Glomerular visceral epithelial cell (primary cell): ENCODE measurements at regions not wholly inside any gene's neighbourhood (a gene's known extent, or its start where the extent isn't known, plus 50 kb on each side); places are given as distances from the start of the nearest gene placed in this dataset.
"Not testable (repeated sequence)": the region's sequence is repeated elsewhere in the genome, so short reads cannot be mapped to it uniquely, and the experiment has no call there.

ENCODE experiments used
- DNase-seq: peaks from one replicate; pipeline ENCODE4 v3.0.0-alpha.2; 2016; ENCODE audit errors: extremely low spot score

DNA sequence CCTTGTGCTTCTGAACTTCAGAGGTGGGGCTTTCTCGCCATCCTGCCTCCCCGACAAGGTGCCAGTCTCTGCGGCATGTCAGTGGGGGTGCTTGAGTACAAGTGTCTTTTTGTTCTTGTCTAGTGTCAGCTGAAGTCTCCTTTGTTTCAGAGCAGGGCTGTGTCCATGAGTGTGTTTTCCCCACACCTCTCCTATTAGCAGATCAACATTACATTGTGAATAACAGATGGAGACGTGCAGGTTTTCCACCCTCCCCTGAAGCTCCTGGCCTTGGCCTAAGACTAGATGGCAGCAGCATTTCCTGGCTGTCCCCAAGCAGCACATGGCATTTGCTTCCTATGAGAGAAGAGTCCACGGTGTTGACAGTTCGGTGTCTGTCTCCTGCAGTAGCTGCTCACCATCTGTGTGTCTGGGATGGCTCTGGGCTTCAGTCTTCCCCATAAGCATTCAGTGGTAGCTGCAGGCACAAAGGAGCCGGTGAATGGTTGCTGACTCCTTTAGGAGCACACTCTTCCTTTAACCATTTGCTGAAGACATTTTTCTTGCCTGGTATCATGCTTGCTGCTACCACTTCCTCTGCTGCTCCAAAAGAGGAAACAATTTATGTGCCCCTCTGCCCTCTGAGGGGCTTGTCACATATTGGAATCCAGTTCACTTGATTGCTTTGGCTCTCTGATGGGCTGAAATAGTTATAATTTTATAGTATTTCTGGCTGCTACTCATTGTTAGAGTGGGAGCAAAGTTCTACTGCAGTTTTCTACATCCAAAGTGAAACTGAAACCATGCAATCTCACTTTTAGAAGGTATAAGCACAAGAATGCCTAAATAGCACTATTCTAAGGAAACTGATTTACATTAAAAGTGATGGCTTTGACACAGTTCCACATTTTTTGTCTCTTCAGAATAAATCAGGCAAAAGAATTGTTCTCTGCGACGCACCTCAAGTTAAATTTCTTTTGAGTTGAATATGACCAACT is 913.0 kb downstream of the C6orf118 start:
- DNase-seq: no peak

DNA sequence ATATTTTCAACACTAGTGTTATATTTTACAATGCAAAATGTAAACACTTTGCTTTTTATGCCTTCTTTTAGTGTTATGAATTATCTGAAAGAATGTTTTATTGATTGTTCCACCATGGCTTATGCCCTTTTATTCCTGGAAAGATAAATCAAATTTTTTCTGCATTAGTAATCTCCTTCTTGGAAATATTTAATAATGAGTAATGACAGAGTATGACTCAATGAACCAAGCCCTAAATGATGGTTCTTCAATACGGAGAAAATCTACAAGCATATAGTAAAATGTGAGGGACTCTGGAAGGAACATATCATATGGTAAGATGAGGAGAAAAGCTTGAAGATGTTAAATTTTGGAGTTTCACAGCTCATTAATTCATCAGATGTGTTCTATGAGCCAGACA is 929.6 kb downstream of the C6orf118 start:
- DNase-seq: no peak

DNA sequence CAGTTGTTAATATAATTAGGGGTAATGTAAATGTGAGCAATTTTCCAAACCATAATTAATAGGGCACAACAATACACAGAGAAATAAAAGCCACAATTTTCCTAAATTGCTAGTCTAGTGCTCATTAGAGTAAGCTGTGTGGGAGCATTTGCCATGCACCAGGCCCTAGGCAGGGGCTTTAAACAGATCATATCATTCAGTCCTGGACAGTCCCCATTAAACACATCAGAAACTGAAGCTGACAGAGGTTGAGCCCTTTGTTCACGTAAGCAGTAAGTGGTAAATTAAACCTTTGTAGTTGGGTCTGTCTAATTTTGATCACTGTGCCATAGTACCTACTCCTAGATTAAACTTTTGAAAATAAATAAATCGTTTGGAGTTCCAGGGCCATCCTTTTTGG is 931.1 kb downstream of the C6orf118 start:
- no peak for DNase-seq

DNA sequence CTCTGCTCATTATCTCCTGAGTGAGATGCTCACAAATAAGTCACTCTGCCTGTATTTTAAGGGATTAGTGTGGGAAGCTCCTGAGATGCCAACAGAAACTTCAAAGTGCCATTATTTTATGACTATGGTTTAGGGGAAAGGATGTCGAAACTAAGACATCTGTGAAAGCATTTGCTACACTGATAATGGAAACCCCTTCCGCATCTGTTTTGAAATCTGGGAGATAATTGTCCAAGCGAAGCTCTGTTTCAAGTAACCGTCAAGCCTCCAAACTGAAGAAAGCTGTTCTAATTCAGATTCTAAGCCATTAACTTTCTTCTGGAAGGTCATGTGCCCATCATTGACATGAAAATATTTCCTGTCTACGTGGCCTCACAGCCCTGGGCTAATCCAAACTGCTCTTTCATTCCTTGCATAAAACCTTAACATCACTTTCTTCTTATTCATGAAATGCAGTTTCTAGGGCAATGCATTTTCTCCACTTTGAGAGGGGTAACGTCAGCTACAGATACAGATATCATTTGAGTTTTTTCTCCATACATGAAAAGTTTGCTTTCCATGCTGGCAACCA is 932.0 kb downstream of the C6orf118 start:
- DNase-seq: no peak

DNA sequence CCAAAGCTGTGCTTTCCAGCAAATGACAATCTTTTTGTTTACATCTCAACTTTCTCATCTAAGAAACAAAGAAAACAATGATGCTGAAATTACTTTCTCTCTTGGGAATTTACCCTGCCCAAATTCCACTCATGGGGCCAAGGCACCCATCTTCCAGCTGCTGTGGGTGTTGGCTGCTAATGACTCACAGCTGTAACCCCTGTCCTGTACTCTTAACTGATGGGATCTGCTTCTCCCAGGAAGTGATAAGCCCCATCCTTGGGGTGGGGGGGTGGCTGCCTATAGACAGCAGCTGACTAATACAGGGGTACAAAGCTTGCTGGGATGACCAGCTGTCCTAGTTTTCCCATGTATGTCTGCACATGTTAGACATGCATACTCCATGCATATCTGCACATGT is 938.6 kb downstream of the C6orf118 start:
- DNase-seq: no peak

DNA sequence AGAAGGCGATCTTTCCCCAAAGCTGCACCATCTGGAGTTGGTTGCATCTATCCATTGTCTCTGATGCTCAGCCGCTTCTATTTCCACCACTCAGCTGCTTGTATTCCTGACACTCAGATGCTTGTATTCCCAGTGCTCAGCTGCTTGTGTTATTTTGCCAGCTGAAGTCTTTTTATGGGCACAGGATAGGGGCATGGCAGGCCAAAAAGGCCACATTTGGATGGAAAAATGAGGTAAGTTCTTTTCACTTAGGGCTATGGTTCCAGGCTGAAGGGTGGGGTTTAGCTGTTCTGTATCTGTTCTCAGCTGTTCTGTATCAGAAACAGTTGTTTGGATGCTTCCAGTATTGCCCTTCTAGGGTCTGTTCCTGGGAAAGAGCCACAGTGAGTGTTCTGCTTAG is 944.9 kb downstream of the QKI start:
- DNase-seq: no peak

DNA sequence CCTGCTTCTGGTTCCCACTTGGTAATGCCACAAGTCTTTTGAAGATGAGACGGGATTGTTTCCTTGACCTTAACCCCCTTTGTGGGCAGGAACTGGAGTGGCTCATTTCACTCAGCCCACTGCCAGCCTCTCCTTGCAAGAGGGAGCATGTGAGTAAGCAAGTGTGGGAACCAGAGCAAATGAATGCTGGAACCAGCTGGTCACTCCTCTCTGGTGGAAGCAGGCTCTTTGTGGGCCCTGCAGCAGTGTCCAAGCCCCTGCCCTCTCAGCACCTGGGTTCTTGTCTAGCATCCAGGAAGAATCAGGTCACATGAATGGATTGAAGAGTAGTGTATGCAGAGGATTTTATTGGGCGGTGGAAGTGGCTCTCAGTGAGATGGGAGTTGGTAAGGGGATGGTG is 944.5 kb downstream of the QKI start:
- DNase-seq: no peak

DNA sequence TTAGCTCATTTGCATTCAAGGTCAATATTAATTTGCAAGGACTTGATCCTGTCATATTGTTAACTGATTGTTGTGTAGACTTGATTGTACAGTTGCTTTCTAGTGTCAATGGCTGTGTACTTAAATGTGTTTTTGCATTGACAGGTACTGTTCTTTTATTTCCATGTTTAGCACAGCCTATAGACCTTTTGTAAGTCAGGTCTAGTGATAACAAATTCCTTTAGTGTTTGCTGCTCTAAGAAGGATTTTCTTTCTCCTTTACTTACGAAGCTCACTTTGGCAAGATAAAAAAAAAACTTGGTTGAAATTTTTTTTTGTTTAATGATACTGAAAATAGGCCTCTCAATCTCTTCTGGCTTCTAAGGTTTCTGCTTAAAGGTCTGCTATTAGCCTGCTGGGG is 942.3 kb downstream of the QKI start:
- DNase-seq: no peak

DNA sequence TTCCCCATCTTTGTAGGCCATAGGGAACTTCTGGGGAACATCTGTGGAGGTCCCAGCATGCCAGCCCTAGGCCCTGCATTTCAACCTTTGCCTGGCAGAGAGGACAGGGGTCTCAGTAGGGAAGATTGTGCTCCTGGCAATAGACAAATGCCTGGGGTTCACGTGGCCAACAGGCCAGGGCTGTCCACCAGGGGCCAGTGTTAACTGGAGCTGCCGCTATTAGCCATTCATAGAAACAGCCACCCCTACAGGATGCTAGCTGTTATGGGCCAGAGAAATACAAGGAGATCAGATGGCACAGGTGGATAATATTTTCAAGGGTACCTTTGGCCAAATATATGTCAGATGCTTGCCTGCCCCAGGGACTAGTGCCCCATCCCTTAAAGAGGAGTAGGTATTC is 932.9 kb downstream of the QKI start:
- DNase-seq: no peak

DNA sequence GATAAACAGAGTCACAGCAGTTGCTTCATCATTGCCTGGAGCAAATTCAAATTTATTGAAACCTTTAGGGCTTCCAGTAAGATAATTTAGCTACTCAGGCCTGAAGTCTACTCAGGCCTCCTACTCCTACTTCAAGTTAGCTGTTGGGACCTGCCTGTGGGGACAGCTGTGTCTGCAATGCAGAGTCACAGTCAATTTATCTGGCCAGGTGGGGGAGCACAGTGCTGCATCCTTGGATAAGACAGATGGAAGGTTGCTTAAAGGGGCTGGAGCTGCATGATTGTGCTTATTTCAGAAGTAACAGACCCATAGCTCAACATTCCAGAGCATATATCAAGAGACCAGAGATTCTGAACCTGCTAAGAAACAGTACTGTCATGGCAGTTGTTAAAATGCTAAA is 932.1 kb downstream of the QKI start:
- no peak for DNase-seq

DNA sequence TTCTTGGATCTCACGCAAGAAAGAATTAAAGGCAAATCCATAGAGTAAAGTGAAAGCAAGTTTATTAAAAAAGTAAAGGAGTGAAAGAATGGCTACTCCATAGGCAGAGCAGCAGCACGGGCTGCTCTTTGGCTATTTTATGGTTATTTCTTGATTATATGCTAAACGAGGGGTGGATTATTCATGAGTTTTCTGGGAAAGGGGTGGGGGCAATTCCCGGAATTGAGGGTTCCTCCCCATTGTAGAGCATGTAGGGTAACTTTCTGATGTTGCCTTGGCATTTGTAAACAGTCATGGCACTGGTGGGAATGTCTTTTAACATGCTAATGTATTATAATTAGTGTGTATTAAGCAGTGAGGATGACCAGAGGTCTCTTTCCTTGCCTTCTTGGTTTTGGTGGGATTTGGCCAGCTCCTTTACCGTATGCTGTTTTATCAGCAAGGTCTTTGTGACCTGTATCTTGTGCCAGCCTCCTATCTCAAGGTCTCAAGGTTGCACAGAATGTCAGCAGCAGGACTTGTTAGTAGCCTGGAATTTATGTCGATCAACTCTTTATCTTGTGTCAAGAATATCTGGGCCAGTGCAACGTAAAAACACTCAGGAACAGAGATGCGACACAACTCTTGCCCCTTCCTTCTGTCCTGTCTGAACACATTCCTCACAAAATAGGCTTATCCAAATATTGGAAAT is 931.4 kb downstream of the QKI start:
- no peak for DNase-seq

DNA sequence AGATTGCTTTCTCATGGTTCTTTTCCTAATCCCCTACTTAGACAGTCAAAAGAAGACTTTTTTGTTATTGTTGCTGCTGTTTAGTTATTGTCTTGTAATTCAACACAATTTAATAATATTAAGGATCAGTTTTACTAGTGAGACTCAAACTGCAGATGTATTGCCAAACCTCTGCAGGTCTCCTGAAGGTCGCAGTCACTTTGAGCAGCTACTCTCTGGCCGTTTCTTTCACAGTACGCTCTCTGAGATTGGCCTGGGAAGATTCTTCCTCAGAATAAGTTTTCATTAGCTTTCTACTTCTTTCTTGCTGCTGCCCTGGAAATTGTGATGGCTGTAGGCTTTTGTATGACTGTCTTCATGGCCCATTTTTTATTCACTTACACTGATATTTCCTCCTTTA is 930.8 kb downstream of the QKI start:
- DNase-seq: no peak

DNA sequence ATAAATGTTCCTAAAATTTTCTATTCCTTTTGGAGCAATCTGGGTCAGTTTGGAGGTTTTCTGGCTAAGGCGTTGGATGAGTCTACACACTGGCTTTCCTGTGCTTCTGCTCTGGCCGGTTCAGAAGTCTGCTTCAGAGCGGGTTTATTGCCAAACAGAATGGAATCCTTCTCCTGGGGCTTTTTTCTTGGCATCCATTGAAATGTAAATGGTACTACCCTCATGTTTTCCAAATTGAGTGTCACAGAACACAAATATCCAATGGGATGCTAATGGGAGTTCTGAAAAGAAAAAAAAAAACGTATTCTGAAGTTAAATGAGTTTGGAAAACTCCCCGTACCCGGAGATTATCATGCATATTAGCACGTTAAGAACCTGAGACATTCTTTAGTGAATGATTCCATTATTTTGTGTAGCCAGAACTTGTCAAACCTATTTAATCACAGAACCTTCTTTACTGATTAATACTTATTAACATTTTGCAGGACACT is 930.3 kb downstream of the QKI start:
- no peak for DNase-seq

DNA sequence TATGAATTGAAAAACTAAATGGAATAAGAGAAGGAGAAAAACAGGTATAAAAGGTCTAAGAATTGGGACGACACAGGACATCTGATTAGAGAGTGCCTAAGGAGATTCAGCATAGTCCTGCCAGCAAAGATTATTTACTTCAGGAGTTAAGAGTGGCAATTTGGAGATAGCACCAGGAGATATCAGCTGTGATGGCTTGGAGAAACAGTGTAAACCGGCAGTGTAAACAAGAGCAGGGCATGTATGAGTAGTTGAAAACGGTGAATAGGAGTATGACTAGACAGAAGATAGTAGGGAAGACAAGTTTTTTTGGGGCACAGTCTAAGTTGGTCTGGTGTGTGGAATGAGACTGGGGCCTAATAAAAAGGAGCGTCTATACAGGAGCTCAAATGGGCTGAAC is 924.9 kb downstream of the QKI start:
- DNase-seq: not testable (repeated sequence)

DNA sequence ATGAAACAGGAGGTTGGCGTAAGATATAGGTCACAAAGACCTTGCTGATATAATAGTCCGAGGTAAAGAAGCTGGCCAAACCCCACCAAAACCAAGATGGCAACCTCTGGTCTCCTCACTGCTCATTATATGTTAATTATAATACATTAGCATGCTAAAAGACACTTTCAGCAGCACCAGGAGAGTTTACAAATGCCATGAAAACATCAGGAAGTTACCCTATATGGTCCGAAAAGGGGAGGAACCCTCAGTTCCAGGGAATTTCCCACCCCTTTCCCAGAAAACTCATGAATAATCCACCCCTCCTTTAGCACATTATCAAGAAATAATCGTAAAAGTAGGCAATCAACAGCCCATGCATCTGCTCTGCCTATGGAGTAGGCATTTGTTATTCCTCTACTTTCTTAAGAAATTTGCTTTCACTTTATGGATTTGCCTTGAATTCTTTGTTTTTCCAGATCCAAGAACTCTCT is 923.4 kb downstream of the QKI start:
- no peak for DNase-seq

DNA sequence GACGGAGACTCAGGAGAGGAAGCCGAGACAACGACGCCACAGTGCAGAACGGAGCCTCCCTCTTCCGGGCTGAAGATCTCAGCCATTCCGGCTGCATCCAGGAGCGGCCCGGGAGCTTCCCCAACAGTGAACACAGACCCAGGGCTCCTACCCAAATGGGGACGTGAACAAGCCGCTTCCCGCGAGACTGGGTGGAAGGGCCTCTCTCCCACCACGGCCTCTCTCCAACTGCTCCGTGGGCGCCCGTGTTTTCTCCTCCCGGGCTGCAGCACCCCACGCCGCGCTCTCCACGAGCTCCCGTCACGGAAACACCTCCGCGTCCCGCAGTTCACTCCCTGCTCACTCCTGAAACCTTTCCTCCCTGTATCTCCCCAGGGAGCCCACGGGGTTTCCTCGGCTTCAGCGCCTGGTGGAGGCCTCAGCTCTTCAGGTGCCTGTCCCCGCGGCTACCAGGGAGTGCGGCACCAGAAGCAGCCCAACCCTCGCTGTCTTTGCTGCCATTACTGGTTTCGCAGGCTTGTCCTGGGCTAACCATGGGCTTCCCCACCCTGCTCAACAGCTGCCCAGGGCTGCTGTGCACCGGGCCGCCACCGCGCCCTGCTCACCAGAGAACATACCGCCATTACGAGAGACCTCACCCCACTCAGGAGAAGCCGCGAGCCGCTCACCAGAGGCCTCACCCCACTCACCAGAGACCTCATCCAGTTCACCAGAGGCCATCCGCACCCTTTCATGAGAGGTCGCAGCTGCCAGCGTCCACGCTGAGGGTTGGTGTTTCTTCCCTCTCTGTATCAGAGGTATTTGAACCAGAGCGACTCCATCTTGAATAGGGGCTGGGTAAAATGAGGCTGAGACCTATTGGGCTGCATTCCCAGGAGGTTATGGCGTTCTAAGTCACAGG is 922.8 kb downstream of the QKI start:
- DNase-seq: no peak

DNA sequence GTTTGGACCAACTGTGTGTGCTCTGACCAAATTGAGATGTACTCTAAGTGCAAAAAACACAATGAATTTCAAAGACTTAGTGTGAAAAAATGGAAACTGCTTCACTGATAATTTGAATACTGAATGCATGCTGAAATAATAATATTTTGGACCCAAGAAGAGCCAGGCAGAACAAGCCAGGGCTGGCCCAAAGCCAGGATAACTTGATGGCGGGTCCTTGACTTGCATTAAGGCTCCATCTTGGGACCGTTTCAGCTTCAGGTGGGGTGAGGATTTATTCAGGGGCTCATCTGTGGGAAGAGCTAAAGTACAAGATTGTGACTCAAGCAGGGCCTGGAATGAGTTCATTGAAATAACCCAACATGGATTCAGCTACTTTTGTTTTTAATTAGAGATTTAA is 921.9 kb downstream of the QKI start:
- DNase-seq: no peak

DNA sequence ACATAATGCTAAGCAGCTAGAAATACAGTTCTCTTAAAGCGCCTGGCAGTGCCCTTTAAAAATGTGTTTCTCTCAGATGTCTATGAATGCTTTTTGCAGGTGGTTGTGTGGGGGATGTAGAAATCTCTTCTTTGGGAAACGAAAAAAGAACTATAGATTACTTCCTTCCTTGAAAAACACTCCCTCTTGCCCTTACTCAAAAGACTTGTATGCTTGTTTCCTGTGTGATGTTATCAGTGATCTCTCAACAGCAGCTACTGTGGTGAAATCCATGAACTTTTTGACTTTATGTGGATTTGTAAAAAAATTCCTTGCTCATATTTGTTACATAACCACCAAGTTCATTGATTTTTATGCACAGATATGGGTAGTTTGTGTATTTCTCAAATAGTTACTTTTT is 916.5 kb downstream of the QKI start:
- DNase-seq: no peak

DNA sequence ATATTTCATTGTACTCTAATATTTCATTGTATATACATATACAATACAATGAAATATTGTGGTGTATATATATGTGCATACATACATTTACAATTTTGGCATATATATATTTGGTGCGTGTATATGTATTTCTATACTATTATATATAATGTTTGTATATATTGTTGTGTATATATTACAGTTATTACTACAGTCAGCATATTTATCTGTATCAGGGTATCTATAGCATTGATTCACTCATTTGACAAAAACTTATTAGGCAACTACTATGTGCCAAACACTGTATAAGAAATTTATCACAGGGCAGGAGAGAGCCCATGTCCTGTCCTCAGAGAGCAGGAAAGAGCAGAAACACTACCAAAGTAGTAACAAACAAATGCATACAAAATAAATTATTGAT is 910.6 kb downstream of the QKI start:
- DNase-seq: no peak

DNA sequence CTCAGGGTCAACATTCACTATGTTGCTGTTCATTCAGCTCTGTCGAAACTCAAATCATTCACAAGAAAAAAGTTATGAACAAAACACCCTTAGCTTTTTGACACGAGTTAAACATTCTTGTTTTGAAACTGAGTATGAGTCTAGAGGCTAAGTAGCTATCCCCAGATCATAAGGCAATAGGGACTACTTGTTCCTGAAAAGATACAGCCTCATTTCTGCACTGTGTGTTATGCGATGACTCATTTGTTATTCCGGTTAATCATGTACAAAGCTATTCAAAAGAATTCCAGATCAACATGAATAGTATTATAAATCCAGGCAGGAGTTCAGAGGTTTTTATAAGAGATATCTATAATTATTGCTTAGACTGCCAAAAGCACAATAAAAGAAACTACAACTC is 908.0 kb downstream of the QKI start:
- peak; percentile 5 for DNase-seq

DNA sequence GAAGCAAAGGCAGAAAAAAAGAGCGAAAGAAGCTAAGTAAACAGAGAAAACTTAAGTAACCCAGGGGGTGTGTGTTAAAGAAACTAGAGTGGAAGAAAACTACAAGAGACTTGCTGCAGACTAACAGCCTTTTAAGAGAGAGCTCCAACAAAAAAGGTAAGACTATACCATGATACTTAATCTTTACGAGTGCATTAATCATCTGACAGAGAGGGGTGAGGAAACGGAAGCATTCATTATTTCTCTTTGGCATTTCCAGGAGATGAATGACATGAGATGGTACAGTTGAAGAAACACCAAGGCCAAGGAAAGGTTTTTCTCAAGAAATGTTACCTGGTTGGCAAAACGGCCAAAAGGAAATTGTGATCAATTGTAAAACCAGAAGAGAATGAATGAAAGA is 906.8 kb downstream of the QKI start:
- no peak for DNase-seq

DNA sequence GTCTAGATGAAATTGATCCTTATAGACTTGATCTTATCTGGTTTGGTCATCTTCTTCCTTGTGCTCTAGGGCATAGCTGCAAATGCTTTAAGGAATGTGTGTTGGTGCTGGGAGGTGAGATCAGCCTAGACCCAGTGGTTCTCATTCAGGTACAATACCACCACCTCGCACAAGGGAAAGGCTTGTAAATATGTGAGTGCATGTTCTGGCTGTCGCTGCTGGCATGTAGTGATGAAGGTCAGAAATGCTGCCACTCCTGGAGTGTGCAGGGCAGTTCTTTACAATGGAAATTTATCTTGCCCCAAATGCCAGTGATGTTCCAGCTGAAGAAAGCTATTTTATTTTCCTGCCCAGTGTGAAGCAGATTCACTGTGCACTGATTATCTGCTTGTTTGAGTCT is 900.9 kb downstream of the QKI start:
- no peak for DNase-seq
